IMR-90 (cell line): ENCODE measurements at regions not wholly inside any gene's neighbourhood (a gene's known extent, or its start where the extent isn't known, plus 50 kb on each side); places are given as distances from the start of the nearest gene placed in this dataset.

Experiments
- ATAC-seq: fragments of 200-7000 bp; cut with Tn5 transposase; 2 replicates; pipeline ENCODE4 v1.9.1; 2020; ENCODE audit warnings: low read depth, mild to moderate bottlenecking, moderate library complexity
- BruUV-seq: library from RNA; stranded (reverse); fragments of 400-500 nt; replicated peaks from 2 replicates; lab custom pipeline; 2021; lab: Mats Ljungman, UMichigan
- CTCF ChIA-PET: fragments of 300-600 bp; formaldehyde crosslinking; extraction: SDS; loops from one replicate; lab custom pipeline; 2021; ENCODE audit warnings: antibody characterized with exemption; lab: Yijun Ruan, JAX
- POLR2A ChIA-PET: fragments of 300-600 bp; sonication (Branson Sonifier 250); formaldehyde crosslinking; loops from one replicate; lab custom pipeline; 2022; ENCODE audit warnings: antibody characterized with exemption; ENCODE audit not compliant: unreplicated experiment; lab: Charles Lee
- DNase-seq: peaks from one replicate; pipeline ENCODE4 v3.0.0; 2013
- H2AFZ ChIP-seq: replicated peaks from 2 replicates; pipeline ENCODE3; 2013; ENCODE audit warnings: low read length, mild to moderate bottlenecking; ENCODE audit not compliant: poor library complexity
- H2AK5ac ChIP-seq: 2 replicates; pipeline ENCODE4 v1.6.1; 2013; ENCODE audit warnings: low read depth, low read length, inconsistent platforms
- H2AK9ac ChIP-seq: replicated peaks from 2 replicates; pipeline ENCODE3; 2013; ENCODE audit warnings: mild to moderate bottlenecking, low read depth, low read length, moderate library complexity; ENCODE audit not compliant: poor library complexity
- H2BK120ac ChIP-seq: 2 replicates; pipeline ENCODE4 v1.6.1; 2013; ENCODE audit warnings: low read depth, low read length, inconsistent platforms
- H2BK15ac ChIP-seq: 3 replicates; pipeline ENCODE4 v1.6.1; 2013; ENCODE audit warnings: low read depth, low read length, inconsistent platforms
- H2BK20ac ChIP-seq: 2 replicates; pipeline ENCODE4 v1.6.1; 2013; ENCODE audit warnings: low read depth, mild to moderate bottlenecking, inconsistent platforms, low read length, moderate library complexity
- H2BK5ac ChIP-seq: 2 replicates; pipeline ENCODE4 v1.6.1; 2013; ENCODE audit warnings: mild to moderate bottlenecking, low read depth, low read length, inconsistent platforms; ENCODE audit not compliant: poor library complexity, severe bottlenecking
- H3K14ac ChIP-seq: replicated peaks from 2 replicates; pipeline ENCODE4 v1.6.1; 2013; ENCODE audit warnings: low read depth, low read length, inconsistent platforms
- H3K18ac ChIP-seq: 2 replicates; pipeline ENCODE4 v1.6.1; 2013; ENCODE audit warnings: low read depth, low read length, control low read depth
- H3K23ac ChIP-seq: 2 replicates; pipeline ENCODE4 v1.6.1; 2013; ENCODE audit warnings: low read depth, low read length, inconsistent platforms
- H3K27ac ChIP-seq: 2 replicates; pipeline ENCODE4 v1.5.1; 2013; ENCODE audit warnings: mild to moderate bottlenecking, control low read depth, low read length; ENCODE audit not compliant: insufficient read depth
- H3K27me3 ChIP-seq: 2 replicates; pipeline ENCODE4 v1.6.1; 2013; ENCODE audit warnings: low read length; ENCODE audit not compliant: control insufficient read depth, insufficient read depth
- H3K36me3 ChIP-seq: 2 replicates; pipeline ENCODE4 v1.6.1; 2013; ENCODE audit warnings: low read length, mixed read lengths; ENCODE audit not compliant: control insufficient read depth, insufficient read depth
- H3K4ac ChIP-seq: 2 replicates; pipeline ENCODE4 v1.6.1; 2013; ENCODE audit warnings: low read depth, low read length, inconsistent platforms
- H3K4me1 ChIP-seq: 2 replicates; pipeline ENCODE4 v1.6.1; 2013; ENCODE audit warnings: low read length, mixed read lengths; ENCODE audit not compliant: control insufficient read depth, insufficient read depth
- H3K4me2 ChIP-seq: 2 replicates; pipeline ENCODE4 v1.6.1; 2013; ENCODE audit warnings: low read depth, mild to moderate bottlenecking, control low read depth, low read length, moderate library complexity
- H3K4me3 ChIP-seq: 2 replicates; pipeline ENCODE4 v1.5.1; 2013; ENCODE audit warnings: low read depth, mild to moderate bottlenecking, control low read depth, low read length, moderate library complexity; ENCODE audit not compliant: insufficient read depth
- H3K56ac ChIP-seq: 2 replicates; pipeline ENCODE4 v1.6.1; 2013; ENCODE audit warnings: low read length, inconsistent platforms; ENCODE audit not compliant: insufficient read depth; ENCODE audit errors: extremely low read depth
- H3K79me1 ChIP-seq, 2 experiments: 2 replicates each; pipeline ENCODE4 v1.6.1; 2013; ENCODE audit warnings: low read length in 2 of 2, inconsistent platforms in 1 of 2, low read depth in 1 of 2
- H3K9ac ChIP-seq: 2 replicates; pipeline ENCODE4 v1.6.1; 2013; ENCODE audit warnings: low read depth, low read length, control low read depth
- H3K9me1 ChIP-seq: 2 replicates; pipeline ENCODE4 v1.6.1; 2013; ENCODE audit warnings: low read length, inconsistent platforms; ENCODE audit not compliant: insufficient read depth
- H3K9me3 ChIP-seq: 2 replicates; pipeline ENCODE4 v1.6.1; 2013; ENCODE audit warnings: low read length; ENCODE audit not compliant: control insufficient read depth, insufficient read depth
- H4K20me1 ChIP-seq: 2 replicates; pipeline ENCODE4 v1.6.1; 2013; ENCODE audit warnings: low read length, inconsistent platforms; ENCODE audit not compliant: insufficient read depth
- H4K5ac ChIP-seq: 2 replicates; pipeline ENCODE4 v1.6.1; 2013; ENCODE audit warnings: mild to moderate bottlenecking, low read depth, low read length, control low read depth
- H4K8ac ChIP-seq, 2 experiments: 2 replicates each; pipeline ENCODE4 v1.6.1; 2013; ENCODE audit warnings: low read depth in 2 of 2, low read length in 2 of 2, control low read depth in 1 of 2, inconsistent platforms in 1 of 2
- H4K91ac ChIP-seq: 2 replicates; pipeline ENCODE4 v1.6.1; 2013; ENCODE audit warnings: low read depth, low read length, inconsistent platforms; ENCODE audit not compliant: insufficient read depth
- ELK1 ChIP-seq: fragments of 150-350 bp; IDR thresholded peaks from 2 replicates; pipeline ENCODE4 v1.6.1; 2016; ENCODE audit warnings: low read depth, mild to moderate bottlenecking, low read length, moderate library complexity, borderline replicate concordance
- MAFK ChIP-seq: IDR thresholded peaks from 2 replicates; pipeline ENCODE4 v1.6.1; 2012; ENCODE audit warnings: low read depth, low read length, improper control_type of control experiment
- MAZ ChIP-seq: IDR thresholded peaks from 2 replicates; pipeline ENCODE4 v1.6.1; 2012; ENCODE audit warnings: low read depth, mild to moderate bottlenecking, low read length, improper control_type of control experiment, moderate library complexity, borderline replicate concordance
- MXI1 ChIP-seq: IDR thresholded peaks from 2 replicates; pipeline ENCODE4 v1.6.1; 2012; ENCODE audit warnings: low read depth, mild to moderate bottlenecking, low read length, moderate library complexity, borderline replicate concordance
- POLR2A ChIP-seq: IDR thresholded peaks from 2 replicates; pipeline ENCODE4 v1.6.1; 2012; ENCODE audit warnings: mild to moderate bottlenecking, low read depth, low read length
- RCOR1 ChIP-seq: IDR thresholded peaks from 2 replicates; pipeline ENCODE4 v1.6.1; 2012; ENCODE audit warnings: mild to moderate bottlenecking, low read length, improper control_type of control experiment; ENCODE audit not compliant: insufficient replicate concordance
- RFX5 ChIP-seq: IDR thresholded peaks from 2 replicates; pipeline ENCODE4 v1.8.0; 2012; ENCODE audit warnings: low read depth, mild to moderate bottlenecking, low read length, moderate library complexity
- SMC3 ChIP-seq: fragments of 150-350 bp; IDR thresholded peaks from 2 replicates; pipeline ENCODE4 v1.6.1; 2016; ENCODE audit warnings: low read depth, mild to moderate bottlenecking, antibody characterized with exemption, low read length, moderate library complexity
- USF2 ChIP-seq: fragments of 150-350 bp; IDR thresholded peaks from 2 replicates; pipeline ENCODE4 v1.6.1; 2017; ENCODE audit warnings: mild to moderate bottlenecking, antibody characterized with exemption, low read length, low read depth
- WGBS, 2 experiments: methylation state at CpG; one replicate each; pipeline versions ENCODE4 v1.1.5 to v1.1.7; 2013; ENCODE audit warnings: missing lambda C conversion rate in 2 of 2; ENCODE audit not compliant: insufficient read length in 1 of 2; ENCODE audit errors: extremely low coverage in 2 of 2; 5-methylcytosine and 5-hydroxymethylcytosine counted together
- dilution Hi-C: fragments of 300-500 bp; cut with HindIII; formaldehyde crosslinking; loops from one replicate; pipeline ENCODE4 v1.14.3; 2018; ENCODE audit warnings: low sequenced_read_pairs; ENCODE audit not compliant: unreplicated experiment
- in situ Hi-C: fragments of 300-500 bp; cut with MboI; formaldehyde crosslinking; loops from 3 replicates; pipeline ENCODE4 v1.14.3; 2019; ENCODE audit warnings: low sequenced_read_pairs, inconsistent platforms, mixed read lengths
- intact Hi-C: fragments of 100-400 bp; cut with micrococcal nuclease; formaldehyde crosslinking; loops from 2 replicates; pipeline ENCODE4 v1.10.0; 2022

- intact Hi-C loops (no loop called here), in situ Hi-C loops (no loop called here), dilution Hi-C loops (no loop called here)
- H2BK20ac ChIP-seq, result no peak overlapping the region
- no peak overlapping the region for H2BK5ac ChIP-seq
- DNase-seq (no peak), ATAC-seq (no peak)
- H4K5ac ChIP-seq, result no peak overlapping the region
- H3K18ac ChIP-seq, result no peak overlapping the region
- no peak overlapping the region for H3K4me3 ChIP-seq
- H3K79me1 ChIP-seq, result no peaks in the 10 kb centered on the region
- H3K9me1 ChIP-seq, result no peaks in the 10 kb centered on the region
- POLR2A ChIA-PET, result no interaction called here
- H4K20me1 ChIP-seq, result no peaks in the 10 kb centered on the region
- BruUV-seq, result no TSS peak
- H4K91ac ChIP-seq, result no peak overlapping the region
- no peak overlapping the region for H3K27ac ChIP-seq
- H3K27me3 ChIP-seq, result no peaks in the 10 kb centered on the region
- no peaks in the 10 kb centered on the region for H3K36me3 ChIP-seq
- H3K9ac ChIP-seq, result no peak overlapping the region
- no peak overlapping the region for H2AK9ac ChIP-seq
- no peaks in the 10 kb centered on the region for H3K9me3 ChIP-seq
- no peak overlapping the region for H3K4me2 ChIP-seq
- H3K14ac ChIP-seq, result no peak overlapping the region
- CTCF ChIA-PET, result no interaction called here
- H2BK15ac ChIP-seq, result no peak overlapping the region
- H4K8ac ChIP-seq, result no peak overlapping the region
- TF ChIP-seq POLR2A (no peak), RFX5 (no peak), USF2 (no peak), ELK1 (no peak), SMC3 (no peak), RCOR1 (no peak), MXI1 (no peak), MAFK (no peak), MAZ (no peak)
- no peak overlapping the region for H3K23ac ChIP-seq
- H2AFZ ChIP-seq, result no peak overlapping the region
- WGBS, 2 experiments, result 30% methylated on average over 2 of the region's 4 CpGs; no CpG with 5 or more reads in 1 of the 2 experiments
- H3K56ac ChIP-seq, result no peak overlapping the region
- H2BK120ac ChIP-seq, result no peak overlapping the region
- H3K4me1 ChIP-seq, result no peaks in the 10 kb centered on the region
- H3K4ac ChIP-seq, result no peak overlapping the region
- no peak overlapping the region for H2AK5ac ChIP-seq
Measured at GRCh38 chr4:57544811-57545654, 434.8 kb upstream of the IGFBP7 start.
